ENCODE measurements at regions not wholly inside any gene's neighbourhood (a gene's known extent, or its start where the extent isn't known, plus 50 kb on each side); places are given as distances from the start of the nearest gene placed in this dataset.
A peak's percentile ranks its signal among the peaks of the same experiment; 100 is the strongest.

GRCh38 chrX:116239944-116240840 is 69.6 kb downstream of the AGTR2 start:
- H3K4me3 ChIP-seq (ENCODE audit: control insufficient read depth, low read depth, low read length) = no peak overlapping the region
- TF ChIP-seq, protein P1, sequence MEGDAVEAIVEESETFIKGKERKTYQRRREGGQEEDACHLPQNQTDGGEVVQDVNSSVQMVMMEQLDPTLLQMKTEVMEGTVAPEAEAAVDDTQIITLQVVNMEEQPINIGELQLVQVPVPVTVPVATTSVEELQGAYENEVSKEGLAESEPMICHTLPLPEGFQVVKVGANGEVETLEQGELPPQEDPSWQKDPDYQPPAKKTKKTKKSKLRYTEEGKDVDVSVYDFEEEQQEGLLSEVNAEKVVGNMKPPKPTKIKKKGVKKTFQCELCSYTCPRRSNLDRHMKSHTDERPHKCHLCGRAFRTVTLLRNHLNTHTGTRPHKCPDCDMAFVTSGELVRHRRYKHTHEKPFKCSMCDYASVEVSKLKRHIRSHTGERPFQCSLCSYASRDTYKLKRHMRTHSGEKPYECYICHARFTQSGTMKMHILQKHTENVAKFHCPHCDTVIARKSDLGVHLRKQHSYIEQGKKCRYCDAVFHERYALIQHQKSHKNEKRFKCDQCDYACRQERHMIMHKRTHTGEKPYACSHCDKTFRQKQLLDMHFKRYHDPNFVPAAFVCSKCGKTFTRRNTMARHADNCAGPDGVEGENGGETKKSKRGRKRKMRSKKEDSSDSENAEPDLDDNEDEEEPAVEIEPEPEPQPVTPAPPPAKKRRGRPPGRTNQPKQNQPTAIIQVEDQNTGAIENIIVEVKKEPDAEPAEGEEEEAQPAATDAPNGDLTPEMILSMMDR (conservative IDR thresholded peaks at IDR 0.05; ENCODE audit: control insufficient read depth, insufficient read depth, low read depth, low read length) = no peak
- peak; percentile 65 for DNase-seq (ENCODE audit: low read depth)

DNA sequence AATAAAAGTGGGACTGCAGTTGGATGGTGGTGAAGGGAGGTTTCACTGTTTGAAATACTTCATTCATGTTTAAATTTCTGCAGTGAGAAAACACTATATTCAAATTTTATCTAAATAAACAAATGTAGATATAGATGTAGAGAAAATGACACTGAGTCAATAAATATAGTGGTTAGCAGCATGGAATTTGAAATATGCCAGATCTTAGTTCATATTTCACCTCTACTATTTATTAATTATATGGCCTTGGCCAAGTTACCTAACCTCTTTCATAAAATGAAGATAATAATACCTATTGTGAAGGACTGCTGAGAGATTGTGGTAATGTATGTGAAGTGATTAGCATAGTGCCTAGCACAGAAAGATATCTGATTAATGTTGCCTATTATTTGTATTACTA is 70.5 kb downstream of the AGTR2 start:
- DNase-seq (ENCODE audit: low read depth) = no peak
- TF ChIP-seq, protein P1 (conservative IDR thresholded peaks at IDR 0.05; ENCODE audit: control insufficient read depth, insufficient read depth, low read depth, low read length) = no peak
- H3K4me3 ChIP-seq (ENCODE audit: control insufficient read depth, low read depth, low read length) = no peak overlapping the region

- no peak for DNase-seq (ENCODE audit: low read depth)
- TF ChIP-seq, protein P1 (conservative IDR thresholded peaks at IDR 0.05; ENCODE audit: control insufficient read depth, insufficient read depth, low read depth, low read length) = no peak
- H3K4me3 ChIP-seq (ENCODE audit: control insufficient read depth, low read depth, low read length) = no peak overlapping the region
Measured at GRCh38 chrX:116243039-116243438, 72.5 kb downstream of the AGTR2 start.

- TF ChIP-seq, protein P1 (conservative IDR thresholded peaks at IDR 0.05; ENCODE audit: control insufficient read depth, insufficient read depth, low read depth, low read length) = no peak
- peak; percentile 26 for DNase-seq (ENCODE audit: low read depth)
- H3K4me3 ChIP-seq (ENCODE audit: control insufficient read depth, low read depth, low read length) = no peak overlapping the region
Measured at GRCh38 chrX:116246261-116246660, 75.7 kb downstream of the AGTR2 start.

DNA sequence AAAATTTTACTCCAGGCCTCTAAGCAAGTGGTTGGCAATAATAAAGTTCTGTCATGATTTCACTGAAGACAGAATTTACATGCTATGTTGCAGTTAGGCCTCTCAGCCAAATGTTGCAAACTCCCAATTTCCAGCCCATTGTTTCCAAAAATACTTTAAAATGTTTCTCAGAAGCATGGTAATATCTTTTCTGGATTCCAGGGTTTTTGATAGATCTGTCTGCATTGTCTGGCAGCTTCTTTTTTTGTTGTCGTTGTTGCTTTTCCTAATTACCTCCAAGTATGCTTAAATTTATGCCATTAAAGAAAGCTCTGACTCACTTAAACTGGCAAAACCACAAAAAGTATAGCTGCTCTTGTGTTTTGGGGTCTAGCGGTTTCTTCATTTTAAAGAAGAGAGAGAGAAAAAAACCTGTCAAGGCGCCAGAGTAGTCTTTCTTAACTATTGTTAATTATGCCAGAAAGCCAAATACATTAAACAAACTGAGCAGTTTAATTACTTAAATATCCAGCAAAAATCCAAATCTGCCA is 97.0 kb downstream of the AGTR2 start:
- no peak overlapping the region for H3K4me3 ChIP-seq (ENCODE audit: control insufficient read depth, low read depth, low read length)
- TF ChIP-seq, protein P1 (conservative IDR thresholded peaks at IDR 0.05; ENCODE audit: control insufficient read depth, insufficient read depth, low read depth, low read length) = no peak
- peak; percentile 25 for DNase-seq (ENCODE audit: low read depth)

- no peak overlapping the region for H3K4me3 ChIP-seq (ENCODE audit: control insufficient read depth, low read depth, low read length)
- TF ChIP-seq, protein P1 (conservative IDR thresholded peaks at IDR 0.05; ENCODE audit: control insufficient read depth, insufficient read depth, low read depth, low read length) = no peak
- DNase-seq (ENCODE audit: low read depth) = peak; percentile 91
Measured at GRCh38 chrX:116272322-116272721, 101.8 kb downstream of the AGTR2 start.
